ENCODE measurements at regions not wholly inside any gene's neighbourhood (a gene's known extent, or its start where the extent isn't known, plus 50 kb on each side); places are given as distances from the start of the nearest gene placed in this dataset.

DNA sequence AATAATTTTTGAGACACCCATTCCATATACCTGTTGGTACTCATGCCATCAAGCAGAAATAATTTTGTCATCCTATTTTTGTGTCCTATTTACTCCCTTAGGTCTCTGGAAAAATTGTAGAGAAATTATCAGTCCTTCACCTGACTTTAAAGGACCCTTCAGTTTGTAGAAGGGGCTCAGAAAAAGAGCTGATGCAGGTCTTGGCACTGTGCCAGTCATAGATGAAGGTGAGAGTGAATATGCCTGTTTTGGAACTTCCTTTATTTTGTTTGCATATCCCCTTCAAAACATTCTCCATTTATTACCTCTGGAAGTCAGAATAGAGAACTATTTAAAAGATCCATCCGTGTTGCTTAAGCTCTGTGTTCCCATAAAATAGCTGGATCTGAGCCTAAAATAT is 321.0 kb upstream of the TPK1 start:
- TF ChIP-seq NFRKB (IDR thresholded peaks at IDR 0.05): no peak
- ChIA-PET CTCF (no interaction called here), POLR2A (no interaction called here)
- no peak for DNase-seq (ENCODE audit: extremely low spot score)

- DNase-seq (ENCODE audit: extremely low spot score): no peak
- POLR2A ChIA-PET: no interaction called here
- CTCF ChIA-PET: no interaction called here
- TF ChIP-seq HDGF (IDR thresholded peaks at IDR 0.05; ENCODE audit: borderline replicate concordance) (no peak), FOXM1 (IDR thresholded peaks at IDR 0.05; ENCODE audit: borderline replicate concordance) (no peak), L3MBTL2 (conservative IDR thresholded peaks at IDR 0.05) (no peak), BHLHE40 (IDR thresholded peaks at IDR 0.05; ENCODE audit: borderline replicate concordance) (no peak), ZNF384 (IDR thresholded peaks at IDR 0.05) (no peak), CTBP1 (IDR thresholded peaks at IDR 0.05; ENCODE audit: borderline replicate concordance) (no peak), LEF1 (IDR thresholded peaks at IDR 0.05; ENCODE audit: borderline replicate concordance) (no peak)
Measured at GRCh38 chr7:145152589-145152988, 316.7 kb upstream of the TPK1 start.

DNA sequence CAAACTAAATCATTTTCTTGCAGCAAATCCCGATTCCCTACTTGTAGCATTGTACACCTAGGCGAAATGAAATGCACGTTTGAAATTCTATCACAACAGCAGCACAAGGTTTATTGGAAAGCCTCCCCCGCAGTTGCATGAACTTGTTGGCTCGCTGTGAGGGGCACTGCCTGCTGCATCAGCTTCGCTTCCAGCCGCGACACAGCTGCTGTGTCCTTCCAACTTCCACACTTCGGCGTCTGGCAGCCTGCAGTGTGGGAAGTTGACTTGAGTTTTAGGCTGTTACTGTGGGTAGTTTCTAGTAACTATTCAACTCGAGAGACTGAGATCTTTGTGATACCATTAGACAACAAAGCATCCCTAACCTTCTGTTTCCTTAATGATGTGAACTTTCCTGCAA is 315.8 kb upstream of the TPK1 start:
- CTCF ChIA-PET: no interaction called here
- POLR2A ChIA-PET: no interaction called here
- TF ChIP-seq, protein P1, sequence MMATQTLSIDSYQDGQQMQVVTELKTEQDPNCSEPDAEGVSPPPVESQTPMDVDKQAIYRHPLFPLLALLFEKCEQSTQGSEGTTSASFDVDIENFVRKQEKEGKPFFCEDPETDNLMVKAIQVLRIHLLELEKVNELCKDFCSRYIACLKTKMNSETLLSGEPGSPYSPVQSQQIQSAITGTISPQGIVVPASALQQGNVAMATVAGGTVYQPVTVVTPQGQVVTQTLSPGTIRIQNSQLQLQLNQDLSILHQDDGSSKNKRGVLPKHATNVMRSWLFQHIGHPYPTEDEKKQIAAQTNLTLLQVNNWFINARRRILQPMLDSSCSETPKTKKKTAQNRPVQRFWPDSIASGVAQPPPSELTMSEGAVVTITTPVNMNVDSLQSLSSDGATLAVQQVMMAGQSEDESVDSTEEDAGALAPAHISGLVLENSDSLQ (IDR thresholded peaks at IDR 0.05): no peak
- TF ChIP-seq BHLHE40 (IDR thresholded peaks at IDR 0.05; ENCODE audit: borderline replicate concordance) (no peak), ELF4 (IDR thresholded peaks at IDR 0.05) (no peak), FOXK2 (IDR thresholded peaks at IDR 0.05) (no peak), L3MBTL2 (conservative IDR thresholded peaks at IDR 0.05) (no peak), NFRKB (IDR thresholded peaks at IDR 0.05) (no peak), CTBP1 (IDR thresholded peaks at IDR 0.05; ENCODE audit: borderline replicate concordance) (no peak), TARDBP (IDR thresholded peaks at IDR 0.05) (no peak), SUZ12 (IDR thresholded peaks at IDR 0.05) (no peak), LEF1 (IDR thresholded peaks at IDR 0.05; ENCODE audit: borderline replicate concordance) (no peak), ARNT (IDR thresholded peaks at IDR 0.05) (no peak), ZNF384 (IDR thresholded peaks at IDR 0.05) (no peak), SP1 (IDR thresholded peaks at IDR 0.05) (no peak), HDGF (IDR thresholded peaks at IDR 0.05; ENCODE audit: borderline replicate concordance) (no peak), FOXM1 (IDR thresholded peaks at IDR 0.05; ENCODE audit: borderline replicate concordance) (no peak)
- no peak for DNase-seq (ENCODE audit: extremely low spot score)

DNA sequence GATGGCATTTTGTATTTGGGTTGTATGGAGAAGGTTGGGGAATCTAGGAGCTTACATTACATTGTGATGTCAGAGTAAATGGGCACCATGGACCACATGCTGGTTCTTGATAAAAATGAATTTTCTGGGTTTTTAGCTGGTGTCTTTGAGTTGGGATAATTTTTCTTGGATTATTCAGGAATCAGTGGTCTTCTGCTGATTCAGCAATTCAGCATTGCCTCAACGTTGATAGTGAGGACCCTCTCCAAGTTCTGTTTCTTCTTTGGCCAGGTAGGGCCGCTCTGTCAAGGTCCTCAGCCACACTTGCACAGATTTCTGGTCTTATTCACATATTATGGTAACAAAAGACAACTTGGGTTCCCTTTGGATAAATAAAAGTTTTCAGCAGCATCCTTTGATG is 312.0 kb upstream of the TPK1 start:
- POLR2A ChIA-PET: no interaction called here
- CTCF ChIA-PET: no interaction called here
- TF ChIP-seq FOXA1 (IDR thresholded peaks at IDR 0.05) (no peak), LEF1 (IDR thresholded peaks at IDR 0.05; ENCODE audit: borderline replicate concordance) (no peak), ARNT (IDR thresholded peaks at IDR 0.05) (no peak), HDGF (IDR thresholded peaks at IDR 0.05; ENCODE audit: borderline replicate concordance) (no peak), SP1 (IDR thresholded peaks at IDR 0.05) (no peak), L3MBTL2 (conservative IDR thresholded peaks at IDR 0.05) (no peak), ZNF384 (IDR thresholded peaks at IDR 0.05) (no peak), NFRKB (IDR thresholded peaks at IDR 0.05) (no peak), BHLHE40 (IDR thresholded peaks at IDR 0.05; ENCODE audit: borderline replicate concordance) (no peak), FOXK2 (IDR thresholded peaks at IDR 0.05) (no peak), SUZ12 (IDR thresholded peaks at IDR 0.05) (no peak), FOXM1 (IDR thresholded peaks at IDR 0.05; ENCODE audit: borderline replicate concordance) (no peak), TARDBP (IDR thresholded peaks at IDR 0.05) (no peak), CTBP1 (IDR thresholded peaks at IDR 0.05; ENCODE audit: borderline replicate concordance) (no peak)
- TF ChIP-seq, protein P1 (IDR thresholded peaks at IDR 0.05): no peak
- no peak for DNase-seq (ENCODE audit: extremely low spot score)

DNA sequence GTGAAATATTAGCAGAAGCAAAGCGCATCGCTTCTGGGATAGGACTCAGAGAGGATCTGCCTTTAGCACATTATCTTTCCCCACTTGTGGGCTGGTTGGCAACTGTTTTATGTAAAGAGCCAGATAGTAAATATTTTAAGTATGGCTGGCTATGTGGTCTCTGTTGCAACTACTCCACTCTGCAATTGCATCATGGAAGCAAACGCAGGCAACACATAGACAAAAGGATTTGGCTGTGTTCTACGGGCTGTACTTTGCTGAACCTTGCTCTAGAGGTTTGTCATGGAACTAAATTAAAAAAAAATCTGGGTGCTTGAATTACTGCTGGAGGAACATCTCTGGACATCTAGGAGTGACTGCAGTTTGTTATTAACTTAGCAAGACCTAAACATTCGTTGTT is 307.8 kb upstream of the TPK1 start:
- TF ChIP-seq FOXA1 (IDR thresholded peaks at IDR 0.05): no peak
- no peak for TF ChIP-seq BHLHE40 (IDR thresholded peaks at IDR 0.05; ENCODE audit: borderline replicate concordance)
- TF ChIP-seq SP1 (IDR thresholded peaks at IDR 0.05): no peak
- TF ChIP-seq SUZ12 (IDR thresholded peaks at IDR 0.05): no peak
- no peak for TF ChIP-seq L3MBTL2 (conservative IDR thresholded peaks at IDR 0.05)
- no peak for TF ChIP-seq TARDBP (IDR thresholded peaks at IDR 0.05)
- TF ChIP-seq CTBP1 (IDR thresholded peaks at IDR 0.05; ENCODE audit: borderline replicate concordance): no peak
- TF ChIP-seq LEF1 (IDR thresholded peaks at IDR 0.05; ENCODE audit: borderline replicate concordance): no peak
- no peak for TF ChIP-seq ARNT (IDR thresholded peaks at IDR 0.05)
- TF ChIP-seq FOXM1 (IDR thresholded peaks at IDR 0.05; ENCODE audit: borderline replicate concordance): no peak
- no peak for TF ChIP-seq ELF4 (IDR thresholded peaks at IDR 0.05)
- no peak for TF ChIP-seq NFRKB (IDR thresholded peaks at IDR 0.05)
- TF ChIP-seq, protein P1 (IDR thresholded peaks at IDR 0.05): no peak

GRCh38 chr7:145134377-145134776 is 298.5 kb upstream of the TPK1 start:
- TF ChIP-seq TARDBP (IDR thresholded peaks at IDR 0.05) (no peak), NFRKB (IDR thresholded peaks at IDR 0.05) (no peak), LEF1 (IDR thresholded peaks at IDR 0.05; ENCODE audit: borderline replicate concordance) (no peak), FOXM1 (IDR thresholded peaks at IDR 0.05; ENCODE audit: borderline replicate concordance) (no peak), SP1 (IDR thresholded peaks at IDR 0.05) (no peak), L3MBTL2 (conservative IDR thresholded peaks at IDR 0.05) (no peak), ZNF384 (IDR thresholded peaks at IDR 0.05) (no peak), SUZ12 (IDR thresholded peaks at IDR 0.05) (no peak), FOXA1 (IDR thresholded peaks at IDR 0.05) (no peak), FOXK2 (IDR thresholded peaks at IDR 0.05) (no peak), ELF4 (IDR thresholded peaks at IDR 0.05) (no peak), ARNT (IDR thresholded peaks at IDR 0.05) (no peak), HDGF (IDR thresholded peaks at IDR 0.05; ENCODE audit: borderline replicate concordance) (no peak), CTBP1 (IDR thresholded peaks at IDR 0.05; ENCODE audit: borderline replicate concordance) (no peak), BHLHE40 (IDR thresholded peaks at IDR 0.05; ENCODE audit: borderline replicate concordance) (no peak)
- TF ChIP-seq, protein P1 (IDR thresholded peaks at IDR 0.05): no peak
- DNase-seq (ENCODE audit: extremely low spot score): no peak
- POLR2A ChIA-PET: no interaction called here
- CTCF ChIA-PET: no interaction called here

More for the DNA sequence above, 307.8 kb upstream of the TPK1 start:
- no peak for DNase-seq (ENCODE audit: extremely low spot score)
- POLR2A ChIA-PET: no interaction called here
- CTCF ChIA-PET: no interaction called here
